H1 (cell line): ENCODE measurements at regions not wholly inside any gene's neighbourhood (a gene's known extent, or its start where the extent isn't known, plus 50 kb on each side); places are given as distances from the start of the nearest gene placed in this dataset.

ENCODE experiments used
- CTCF ChIA-PET: fragments of 300-600 bp; sonication (Branson Sonifier 250); formaldehyde crosslinking; loops from one replicate; lab custom pipeline; 2021; ENCODE audit not compliant: partially characterized antibody; lab: Charles Lee
- POLR2A ChIA-PET: fragments of 300-600 bp; sonication (Branson Sonifier 250); formaldehyde crosslinking; loops from one replicate; lab custom pipeline; 2021; ENCODE audit warnings: inconsistent platforms; ENCODE audit not compliant: partially characterized antibody; lab: Charles Lee
- DNase-seq, 2 experiments: peaks; one replicate each; pipeline versions ENCODE4 v3.0.0 to v3.0.0-alpha.2; 2010 to 2022; ENCODE audit warnings: low spot score in 2 of 2, low read depth in 1 of 2, mixed read lengths in 1 of 2
- FAIRE-seq: peaks from 2 replicates; lab custom pipeline; 2011; peaks lifted over from hg19 to GRCh38; lab: Jason Lieb, UNC
- H2AFZ ChIP-seq: 2 replicates; pipeline ENCODE4 v1.8.1; 2012; ENCODE audit warnings: low read length, inconsistent platforms
- H2AK5ac ChIP-seq: 2 replicates; pipeline ENCODE4 v1.6.1; 2013; ENCODE audit warnings: low read depth, low read length
- H2BK120ac ChIP-seq: replicated peaks from 2 replicates; pipeline ENCODE3; 2013; ENCODE audit warnings: low read depth, low read length, inconsistent platforms
- H2BK12ac ChIP-seq: 2 replicates; pipeline ENCODE4 v1.6.1; 2013; ENCODE audit warnings: low read depth, low read length
- H2BK15ac ChIP-seq: 2 replicates; pipeline ENCODE4 v1.6.1; 2013; ENCODE audit warnings: low read length
- H2BK20ac ChIP-seq: 2 replicates; pipeline ENCODE4 v1.6.1; 2013; ENCODE audit warnings: low read length
- H2BK5ac ChIP-seq: 2 replicates; pipeline ENCODE4 v1.6.1; 2013; ENCODE audit warnings: low read depth, low read length
- H3K14ac ChIP-seq: 2 replicates; pipeline ENCODE4 v1.6.1; 2013; ENCODE audit warnings: inconsistent platforms; ENCODE audit not compliant: insufficient read length
- H3K18ac ChIP-seq: 2 replicates; pipeline ENCODE4 v1.6.1; 2013; ENCODE audit warnings: low read length; ENCODE audit errors: extremely low read depth
- H3K23ac ChIP-seq: 2 replicates; pipeline ENCODE4 v1.6.1; 2013; ENCODE audit warnings: inconsistent platforms; ENCODE audit not compliant: insufficient read length
- H3K23me2 ChIP-seq: 2 replicates; pipeline ENCODE4 v1.6.1; 2013; ENCODE audit warnings: low read depth, low read length
- H3K27ac ChIP-seq: 2 replicates; pipeline ENCODE4 v1.6.1; 2011; ENCODE audit warnings: low read depth, low read length, inconsistent platforms
- H3K27me3 ChIP-seq, 4 experiments: replicated peaks in 1 of 4; 1 replicate in 1 of 4; 2 replicates in 3 of 4; pipeline versions ENCODE4 v1.6.1 to v1.8.1; 2011 to 2013; ENCODE audit warnings: low read length in 3 of 4, mild to moderate bottlenecking in 3 of 4, inconsistent platforms in 2 of 4, mixed read lengths in 2 of 4, moderate library complexity in 1 of 4; ENCODE audit not compliant: control insufficient read depth in 3 of 4, insufficient read depth in 3 of 4; ENCODE audit errors: extremely low read depth in 1 of 4
- H3K36me3 ChIP-seq, 4 experiments: 2 replicates each; pipeline versions ENCODE4 v1.6.1 to v1.8.1; 2011 to 2013; ENCODE audit warnings: mild to moderate bottlenecking in 4 of 4, low read length in 3 of 4, moderate library complexity in 2 of 4, control low read depth in 1 of 4, inconsistent platforms in 1 of 4; ENCODE audit not compliant: insufficient read depth in 4 of 4, control insufficient read depth in 2 of 4
- H3K4ac ChIP-seq: replicated peaks from 2 replicates; pipeline ENCODE3; 2013; ENCODE audit warnings: low read length, low read depth, mixed read lengths, inconsistent platforms; ENCODE audit not compliant: insufficient read length
- H3K4me1 ChIP-seq, 4 experiments: replicated peaks in 1 of 4; 1 replicate in 1 of 4; 2 replicates in 3 of 4; pipeline versions ENCODE4 v1.6.1 to v1.8.1; 2011 to 2013; ENCODE audit warnings: low read length in 3 of 4, inconsistent platforms in 2 of 4, mixed read lengths in 1 of 4; ENCODE audit not compliant: insufficient read depth in 4 of 4, control insufficient read depth in 3 of 4
- H3K4me2 ChIP-seq, 2 experiments: 2 replicates each; pipeline versions ENCODE4 v1.6.1 to v1.8.1; 2011 to 2013; ENCODE audit warnings: low read depth in 2 of 2, low read length in 2 of 2, control low read depth in 1 of 2, inconsistent platforms in 1 of 2, mild to moderate bottlenecking in 1 of 2; ENCODE audit not compliant: insufficient read depth in 1 of 2
- H3K4me3 ChIP-seq, 4 experiments: fragments of 200-600, 300-600 bp in 1 of 4; sonication (generic), shearing (Covaris generic), sonication (Bioruptor Twin) in 1 of 4; 2 replicates each; pipeline versions ENCODE4 v1.5.1 to v1.8.1; 2011 to 2016; ENCODE audit warnings: low read length in 4 of 4, low read depth in 3 of 4, control low read depth in 2 of 4, inconsistent platforms in 2 of 4, mild to moderate bottlenecking in 2 of 4, mixed read lengths in 1 of 4, moderate library complexity in 1 of 4; ENCODE audit not compliant: insufficient read depth in 2 of 4; ENCODE audit errors: extremely low read depth in 1 of 4
- H3K56ac ChIP-seq: replicated peaks from 2 replicates; pipeline ENCODE3; 2013; ENCODE audit warnings: low read depth, mild to moderate bottlenecking, mixed read lengths, low read length, inconsistent platforms; ENCODE audit not compliant: insufficient read length
- H3K79me1 ChIP-seq: 2 replicates; pipeline ENCODE4 v1.6.1; 2013; ENCODE audit warnings: low read depth, low read length, control low read depth
- H3K79me2 ChIP-seq, 2 experiments: 2 replicates each; pipeline versions ENCODE4 v1.6.1 to v1.8.1; 2012 to 2013; ENCODE audit warnings: low read length in 2 of 2, mild to moderate bottlenecking in 2 of 2, inconsistent platforms in 1 of 2; ENCODE audit not compliant: insufficient read depth in 2 of 2, control insufficient read depth in 1 of 2
- H3K9ac ChIP-seq, 4 experiments: replicated peaks in 1 of 4; 1 replicate in 1 of 4; 2 replicates in 3 of 4; pipeline versions ENCODE4 v1.6.1 to v1.8.1; 2011 to 2013; ENCODE audit warnings: low read depth in 3 of 4, low read length in 3 of 4, control low read depth in 2 of 4, mild to moderate bottlenecking in 2 of 4, moderate library complexity in 2 of 4, inconsistent platforms in 1 of 4; ENCODE audit errors: extremely low read depth in 1 of 4
- H3K9me3 ChIP-seq, 2 experiments: 2 replicates each; pipeline versions ENCODE4 v1.6.1 to v1.8.1; 2012 to 2013; ENCODE audit warnings: mild to moderate bottlenecking in 2 of 2, moderate library complexity in 2 of 2, control low read depth in 1 of 2, inconsistent platforms in 1 of 2, low read depth in 1 of 2, low read length in 1 of 2, mixed read lengths in 1 of 2; ENCODE audit not compliant: insufficient read depth in 2 of 2
- H4K20me1 ChIP-seq, 2 experiments: replicated peaks in 1 of 2; 2 replicates each; pipeline versions ENCODE3 to v1.8.1; 2011 to 2013; ENCODE audit warnings: inconsistent platforms in 2 of 2, low read length in 2 of 2, mild to moderate bottlenecking in 1 of 2; ENCODE audit not compliant: insufficient read depth in 2 of 2, control insufficient read depth in 1 of 2
- H4K5ac ChIP-seq: 2 replicates; pipeline ENCODE4 v1.6.1; 2013; ENCODE audit warnings: low read length, low read depth, mixed read lengths, inconsistent platforms; ENCODE audit not compliant: insufficient read length
- H4K8ac ChIP-seq: 2 replicates; pipeline ENCODE4 v1.8.0; 2013; ENCODE audit warnings: mild to moderate bottlenecking, moderate library complexity, low read length, inconsistent platforms; ENCODE audit not compliant: insufficient read depth; ENCODE audit errors: extremely low read depth
- H4K91ac ChIP-seq: replicated peaks from 2 replicates; pipeline ENCODE3; 2013; ENCODE audit warnings: low read length, mixed read lengths, inconsistent platforms; ENCODE audit not compliant: insufficient read length
- CHD1 ChIP-seq: IDR thresholded peaks from 2 replicates; pipeline ENCODE4 v1.6.1; 2012; ENCODE audit warnings: low read depth, low read length, improper control_type of control experiment
- JUND ChIP-seq: IDR thresholded peaks from 2 replicates; pipeline ENCODE4 v1.6.1; 2011; ENCODE audit warnings: mild to moderate bottlenecking, improper control_type of control experiment, low read length
- WGBS, 2 experiments: shearing (Covaris generic) in 1 of 2; methylation state at CpG; one replicate each; pipeline versions ENCODE4 v1.1.6 to v1.1.7; 2013 to 2015; ENCODE audit warnings: low lambda C conversion rate in 2 of 2, mixed read lengths in 2 of 2, inconsistent platforms in 1 of 2, low coverage in 1 of 2, missing lambda C conversion rate in 1 of 2; ENCODE audit not compliant: insufficient replicate concordance in 2 of 2, insufficient coverage in 1 of 2, insufficient read length in 1 of 2; ENCODE audit errors: extremely low coverage in 1 of 2, missing lambda C conversion rate in 1 of 2; 5-methylcytosine and 5-hydroxymethylcytosine counted together

DNA sequence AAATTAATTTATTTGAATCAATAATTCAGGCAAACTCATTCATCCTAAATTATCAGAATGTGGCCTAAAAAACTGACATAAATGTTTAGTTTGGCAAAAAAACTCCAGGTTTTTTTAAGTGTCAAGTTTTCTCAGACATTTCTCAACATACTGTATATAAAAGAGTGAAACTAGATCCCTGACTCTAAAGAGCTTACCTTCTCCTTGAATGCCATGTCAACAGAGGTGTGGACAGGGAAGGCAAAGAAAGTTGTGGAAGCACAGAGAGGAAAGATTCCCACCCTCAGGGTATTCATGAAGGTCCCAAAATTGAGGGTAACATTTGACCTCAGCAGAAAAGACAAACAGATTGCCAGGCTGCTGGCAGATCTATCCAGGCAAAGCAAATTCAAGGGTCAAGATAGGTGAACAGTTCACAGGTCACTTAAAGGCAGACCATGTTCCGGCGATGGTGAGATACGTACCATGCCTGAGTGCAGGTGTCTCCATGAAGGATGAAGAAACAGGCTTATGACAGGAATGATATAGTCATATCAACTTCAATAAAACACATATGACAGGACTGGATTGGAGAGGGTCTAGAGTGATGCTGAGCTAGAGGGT, 1638.3 kb upstream of the ZEB2 start:
- H2BK20ac ChIP-seq: no peak overlapping the region
- no peaks in the 10 kb centered on the region for H3K79me1 ChIP-seq
- FAIRE-seq (no peak), DNase-seq (no peak)
- no peak overlapping the region for H2AFZ ChIP-seq
- H2BK120ac ChIP-seq: no peak overlapping the region
- CTCF ChIA-PET: no interaction called here
- POLR2A ChIA-PET: no interaction called here
- no peak overlapping the region for H2BK15ac ChIP-seq
- H2AK5ac ChIP-seq: no peak overlapping the region
- H3K14ac ChIP-seq: no peak overlapping the region
- no peak overlapping the region for H3K27ac ChIP-seq
- H4K8ac ChIP-seq: no peak overlapping the region
- WGBS, 2 experiments: 97% methylated on average over 3 of the region's 3 CpGs; no CpG with 5 or more reads in 1 of the 2 experiments
- H3K4ac ChIP-seq: no peak overlapping the region
- H3K9ac ChIP-seq: no peak overlapping the region
- no peaks in the 10 kb centered on the region for H3K27me3 ChIP-seq
- no peak overlapping the region for H2BK12ac ChIP-seq
- H3K56ac ChIP-seq: no peak overlapping the region
- H3K79me2 ChIP-seq: no peaks in the 10 kb centered on the region
- H3K4me2 ChIP-seq: no peak overlapping the region
- H3K23ac ChIP-seq: no peak overlapping the region
- no peak overlapping the region for H4K5ac ChIP-seq
- no peak overlapping the region for H4K91ac ChIP-seq
- H3K18ac ChIP-seq: no peak overlapping the region
- no peaks in the 10 kb centered on the region for H4K20me1 ChIP-seq
- H3K4me3 ChIP-seq: no peak overlapping the region
- H3K23me2 ChIP-seq: no peaks in the 10 kb centered on the region; the same call in 1 of the 2 replicates
- H3K4me1 ChIP-seq: no peaks in the 10 kb centered on the region
- H3K9me3 ChIP-seq: no peaks in the 10 kb centered on the region
- H3K36me3 ChIP-seq: no peaks in the 10 kb centered on the region
- H2BK5ac ChIP-seq: no peak overlapping the region
- no peak for TF ChIP-seq JUND
- no peak for TF ChIP-seq CHD1
